ENCODE measurements at regions not wholly inside any gene's neighbourhood (a gene's known extent, or its start where the extent isn't known, plus 50 kb on each side); places are given as distances from the start of the nearest gene placed in this dataset.

GRCh38 chr14:101469382-101470247 lies 91.7 kb upstream of the DIO3 start:
- H3K9me3 ChIP-seq (ENCODE audit: control insufficient read depth in 4 of 4, insufficient read depth in 3 of 4, low read length in 3 of 4): no peaks in the 10 kb centered on the region
- ATAC-seq (ENCODE audit: insufficient read depth, low FRiP score): no peak
- DNase-seq: no peak
- no peak for TF ChIP-seq CTCF (IDR thresholded peaks at IDR 0.05; ENCODE audit: control extremely low read depth, extremely low read depth)
- H3K4me1 ChIP-seq (ENCODE audit: control insufficient read depth in 5 of 5, insufficient read depth in 5 of 5, low read length in 5 of 5): no peaks in the 10 kb centered on the region
- H3K4me3 ChIP-seq: no peak overlapping the region
- H3K9ac ChIP-seq (ENCODE audit: insufficient read depth in 1 of 2, low read length in 2 of 2): no peak overlapping the region
- no peak overlapping the region for H3K27ac ChIP-seq (ENCODE audit: low read depth in 1 of 2, low read length in 1 of 2)
- no peaks in the 10 kb centered on the region for H3K36me3 ChIP-seq (ENCODE audit: control insufficient read depth in 4 of 4, insufficient read depth in 4 of 4, low read length in 4 of 4)
- WGBS, 2 donors: 78 to 89% methylated on average over 25 of the region's 25 CpGs
- no peaks in the 10 kb centered on the region for H3K27me3 ChIP-seq (ENCODE audit: control insufficient read depth in 3 of 3, insufficient read depth in 3 of 3, low read length in 2 of 3)

GRCh38 chr14:101470266-101470665 lies 91.0 kb upstream of the DIO3 start:
- H3K4me3 ChIP-seq: no peak overlapping the region
- DNase-seq (no peak), ATAC-seq (ENCODE audit: insufficient read depth, low FRiP score) (no peak)
- H3K4me1 ChIP-seq (ENCODE audit: control insufficient read depth in 5 of 5, insufficient read depth in 5 of 5, low read length in 5 of 5): peaks cover 0 to 4% (median 3%) of the 10 kb centered on the region in 5 donors
- TF ChIP-seq CTCF (IDR thresholded peaks at IDR 0.05; ENCODE audit: control extremely low read depth, extremely low read depth): no peak
- no peaks in the 10 kb centered on the region for H3K36me3 ChIP-seq (ENCODE audit: control insufficient read depth in 4 of 4, insufficient read depth in 4 of 4, low read length in 4 of 4)
- no peak overlapping the region for H3K27ac ChIP-seq (ENCODE audit: low read depth in 1 of 2, low read length in 1 of 2)
- no peak overlapping the region for H3K9ac ChIP-seq (ENCODE audit: insufficient read depth in 1 of 2, low read length in 2 of 2)
- WGBS, 2 donors: 83 to 89% methylated on average over 12 of the region's 12 CpGs
- no peaks in the 10 kb centered on the region for H3K27me3 ChIP-seq (ENCODE audit: control insufficient read depth in 3 of 3, insufficient read depth in 3 of 3, low read length in 2 of 3)
- H3K9me3 ChIP-seq (ENCODE audit: control insufficient read depth in 4 of 4, insufficient read depth in 3 of 4, low read length in 3 of 4): no peaks in the 10 kb centered on the region

- no peak overlapping the region for H3K4me3 ChIP-seq
- peaks cover 0 to 14% (median 8%) of the 10 kb centered on the region in 5 donors for H3K4me1 ChIP-seq (ENCODE audit: control insufficient read depth in 5 of 5, insufficient read depth in 5 of 5, low read length in 5 of 5)
- H3K9me3 ChIP-seq (ENCODE audit: control insufficient read depth in 4 of 4, insufficient read depth in 3 of 4, low read length in 3 of 4): no peaks in the 10 kb centered on the region
- no peaks in the 10 kb centered on the region for H3K27me3 ChIP-seq (ENCODE audit: control insufficient read depth in 3 of 3, insufficient read depth in 3 of 3, low read length in 2 of 3)
- no peak for ATAC-seq (ENCODE audit: insufficient read depth, low FRiP score)
- TF ChIP-seq CTCF (IDR thresholded peaks at IDR 0.05; ENCODE audit: control extremely low read depth, extremely low read depth): no peak
- DNase-seq: no peak
- no peaks in the 10 kb centered on the region for H3K36me3 ChIP-seq (ENCODE audit: control insufficient read depth in 4 of 4, insufficient read depth in 4 of 4, low read length in 4 of 4)
- H3K27ac ChIP-seq (ENCODE audit: low read depth in 1 of 2, low read length in 1 of 2): no peak overlapping the region
- WGBS, 2 donors: 89 to 91% methylated on average over 16 of the region's 16 CpGs
- no peak overlapping the region for H3K9ac ChIP-seq (ENCODE audit: insufficient read depth in 1 of 2, low read length in 2 of 2)
Measured at GRCh38 chr14:101471723-101472517, 89.4 kb upstream of the DIO3 start.
